ENCODE measurements at regions not wholly inside any gene's neighbourhood (a gene's known extent, or its start where the extent isn't known, plus 50 kb on each side); places are given as distances from the start of the nearest gene placed in this dataset.

DNA sequence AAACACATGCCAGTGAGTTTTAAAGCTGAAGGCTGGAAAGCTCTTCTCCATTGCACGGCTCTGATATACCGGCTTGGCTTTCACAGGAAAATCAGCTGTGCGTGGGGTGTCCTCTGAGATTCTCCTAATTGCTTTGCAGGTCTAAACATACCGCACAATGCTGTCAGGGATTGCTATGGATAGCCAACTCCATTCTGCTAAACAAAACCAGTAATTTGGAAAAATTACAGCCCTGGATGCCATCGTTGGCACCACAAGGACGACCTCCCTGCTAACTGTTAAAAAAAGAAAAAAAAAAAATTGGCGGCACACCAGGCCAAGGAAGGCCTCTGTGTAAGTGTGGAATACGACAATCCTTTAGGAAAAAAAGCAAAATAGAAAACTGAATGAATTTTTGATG is 118.6 kb upstream of the ADARB2 start:
- TF ChIP-seq ZNF510 (tag by site-specific recombination; IDR thresholded peaks at IDR 0.05; ENCODE audit: insufficient replicate concordance) = no peak
- no peak for TF ChIP-seq ZNF768 (tag by site-specific recombination; IDR thresholded peaks at IDR 0.05)
- TF ChIP-seq, protein P1, sequence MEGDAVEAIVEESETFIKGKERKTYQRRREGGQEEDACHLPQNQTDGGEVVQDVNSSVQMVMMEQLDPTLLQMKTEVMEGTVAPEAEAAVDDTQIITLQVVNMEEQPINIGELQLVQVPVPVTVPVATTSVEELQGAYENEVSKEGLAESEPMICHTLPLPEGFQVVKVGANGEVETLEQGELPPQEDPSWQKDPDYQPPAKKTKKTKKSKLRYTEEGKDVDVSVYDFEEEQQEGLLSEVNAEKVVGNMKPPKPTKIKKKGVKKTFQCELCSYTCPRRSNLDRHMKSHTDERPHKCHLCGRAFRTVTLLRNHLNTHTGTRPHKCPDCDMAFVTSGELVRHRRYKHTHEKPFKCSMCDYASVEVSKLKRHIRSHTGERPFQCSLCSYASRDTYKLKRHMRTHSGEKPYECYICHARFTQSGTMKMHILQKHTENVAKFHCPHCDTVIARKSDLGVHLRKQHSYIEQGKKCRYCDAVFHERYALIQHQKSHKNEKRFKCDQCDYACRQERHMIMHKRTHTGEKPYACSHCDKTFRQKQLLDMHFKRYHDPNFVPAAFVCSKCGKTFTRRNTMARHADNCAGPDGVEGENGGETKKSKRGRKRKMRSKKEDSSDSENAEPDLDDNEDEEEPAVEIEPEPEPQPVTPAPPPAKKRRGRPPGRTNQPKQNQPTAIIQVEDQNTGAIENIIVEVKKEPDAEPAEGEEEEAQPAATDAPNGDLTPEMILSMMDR (tag by site-specific recombination; IDR thresholded peaks at IDR 0.05) = no peak
- TF ChIP-seq ZNF324 (tag by site-specific recombination; IDR thresholded peaks at IDR 0.05) = no peak
- TF ChIP-seq ZNF701 (tag by site-specific recombination; IDR thresholded peaks at IDR 0.05) = no peak
